SK-N-SH (cell line): ENCODE measurements at regions not wholly inside any gene's neighbourhood (a gene's known extent, or its start where the extent isn't known, plus 50 kb on each side); places are given as distances from the start of the nearest gene placed in this dataset.

ENCODE experiments used
- CTCF ChIA-PET: fragments of 300-600, 350-600 bp; formaldehyde crosslinking; extraction: SDS; loops from one replicate; lab custom pipeline; 2021; lab: Yijun Ruan, JAX
- POLR2A ChIA-PET: fragments of 350-600 bp; sonication (Branson Sonifier 250); formaldehyde crosslinking; extraction: SDS; loops from one replicate; lab custom pipeline; 2020; ENCODE audit warnings: antibody characterized with exemption, inconsistent platforms; lab: Yijun Ruan, JAX
- DNase-seq: peaks from one replicate; pipeline ENCODE4 v3.0.0; 2012
- H2AFZ ChIP-seq: fragments of 200-600 bp; sonication (generic); 2 replicates; pipeline ENCODE4 v1.8.1; 2016; ENCODE audit warnings: antibody characterized with exemption, mild to moderate bottlenecking, low read depth
- H3F3A ChIP-seq: fragments of 200-600 bp; sonication (generic); replicated peaks from 2 replicates; pipeline ENCODE3; 2016; ENCODE audit warnings: antibody characterized with exemption, mild to moderate bottlenecking; ENCODE audit not compliant: insufficient read depth
- H3K27ac ChIP-seq, 2 experiments: fragments of 200-500 bp in 1 of 2; fragments of 200-600 bp in 1 of 2; sonication (Bioruptor generic) in 1 of 2; sonication (generic), shearing (Covaris generic) in 1 of 2; 2 replicates each; pipeline versions ENCODE4 v1.5.1 to v1.6.1; 2014 to 2016; ENCODE audit warnings: low read depth in 2 of 2, inconsistent platforms in 1 of 2, low read length in 1 of 2, mild to moderate bottlenecking in 1 of 2, mixed read lengths in 1 of 2
- H3K27me3 ChIP-seq: fragments of 200-600 bp; sonication (generic), shearing (Covaris generic); 2 replicates; pipeline ENCODE4 v1.6.1; 2016; ENCODE audit warnings: mixed run types; ENCODE audit not compliant: insufficient read depth
- H3K36me3 ChIP-seq, 2 experiments: fragments of 200-500 bp in 1 of 2; fragments of 200-600 bp in 1 of 2; sonication (Bioruptor generic) in 1 of 2; sonication (generic) in 1 of 2; replicated peaks in 1 of 2; 2 replicates each; pipeline versions ENCODE3 to v1.5.1; 2014 to 2016; ENCODE audit warnings: low read length in 1 of 2, mild to moderate bottlenecking in 1 of 2; ENCODE audit not compliant: insufficient read depth in 2 of 2, control insufficient read depth in 1 of 2
- H3K4me1 ChIP-seq, 2 experiments: fragments of 200-500 bp in 1 of 2; fragments of 200-600 bp in 1 of 2; sonication (Bioruptor generic) in 1 of 2; sonication (generic), shearing (Covaris generic) in 1 of 2; 2 replicates each; pipeline versions ENCODE4 v1.5.1 to v1.6.1; 2014 to 2016; ENCODE audit warnings: low read depth in 1 of 2, low read length in 1 of 2, mixed run types in 1 of 2; ENCODE audit not compliant: insufficient read depth in 2 of 2, control insufficient read depth in 1 of 2
- H3K4me2 ChIP-seq: fragments of 200-600 bp; sonication (generic), shearing (Covaris generic); 2 replicates; pipeline ENCODE4 v1.6.1; 2017; ENCODE audit warnings: mixed run types
- H3K4me3 ChIP-seq, 2 experiments: fragments of 200-500 bp in 1 of 2; fragments of 200-600 bp in 1 of 2; sonication (Bioruptor generic) in 1 of 2; sonication (generic), shearing (Covaris generic) in 1 of 2; 2 replicates each; pipeline versions ENCODE4 v1.5.1 to v1.8.1; 2014 to 2016; ENCODE audit warnings: low read depth in 2 of 2, inconsistent platforms in 1 of 2, low read length in 1 of 2, mild to moderate bottlenecking in 1 of 2, mixed read lengths in 1 of 2, moderate library complexity in 1 of 2
- H3K79me2 ChIP-seq: fragments of 200-600 bp; sonication (generic); 2 replicates; pipeline ENCODE4 v1.8.1; 2017; ENCODE audit warnings: mild to moderate bottlenecking; ENCODE audit not compliant: insufficient read depth
- H3K9ac ChIP-seq: fragments of 200-600 bp; sonication (generic); 2 replicates; pipeline ENCODE4 v1.6.1; 2017; ENCODE audit warnings: mixed run types
- H3K9me2 ChIP-seq: fragments of 200-600 bp; sonication (generic); 2 replicates; pipeline ENCODE4 v1.6.1; 2017; ENCODE audit warnings: mixed run types
- H3K9me3 ChIP-seq: fragments of 200-600 bp; sonication (generic); 2 replicates; pipeline ENCODE4 v1.6.1; 2017; ENCODE audit warnings: mixed run types, mild to moderate bottlenecking, moderate library complexity
- H4K20me1 ChIP-seq: fragments of 200-600 bp; sonication (generic); 2 replicates; pipeline ENCODE4 v1.6.1; 2017; ENCODE audit warnings: mild to moderate bottlenecking, mixed run types; ENCODE audit not compliant: insufficient read depth
- FOSL2 ChIP-seq: IDR thresholded peaks from 2 replicates; pipeline ENCODE4 v1.4.0; 2012; ENCODE audit warnings: low read depth, mild to moderate bottlenecking, moderate library complexity, borderline replicate concordance
- GABPA ChIP-seq: IDR thresholded peaks from 2 replicates; pipeline ENCODE4 v1.4.0; 2012; ENCODE audit warnings: low read depth, mild to moderate bottlenecking
- GATA2 ChIP-seq: sonication (generic); formaldehyde crosslinking; IDR thresholded peaks from 2 replicates; pipeline ENCODE4 v1.5.0; 2020; ENCODE audit warnings: mild to moderate bottlenecking, missing genetic modification reagents
- NFIC ChIP-seq: IDR thresholded peaks from 2 replicates; pipeline ENCODE4 v1.4.0; 2012; ENCODE audit warnings: borderline replicate concordance
- POLR2AphosphoS5 ChIP-seq: IDR thresholded peaks from 2 replicates; pipeline ENCODE4 v1.6.1; 2012; ENCODE audit warnings: low read depth, low read length
- RCOR1 ChIP-seq: fragments of 150-350 bp; IDR thresholded peaks from 2 replicates; pipeline ENCODE4 v1.6.1; 2017; ENCODE audit warnings: antibody characterized with exemption, low read length
- SMC3 ChIP-seq: IDR thresholded peaks from 2 replicates; pipeline ENCODE4 v1.6.1; 2012; ENCODE audit warnings: low read depth, low read length, improper control_type of control experiment
- TCF12 ChIP-seq: IDR thresholded peaks from 2 replicates; pipeline ENCODE4 v1.4.0; 2012
- WGBS: methylation state at CpG from one replicate; pipeline ENCODE4 v1.1.6; 2017; ENCODE audit warnings: low lambda C conversion rate; 5-methylcytosine and 5-hydroxymethylcytosine counted together
- TF ChIP-seq, protein P1 (sequence below): IDR thresholded peaks from 2 replicates; pipeline ENCODE4 v1.6.1; 2012; ENCODE audit warnings: mild to moderate bottlenecking, low read depth, low read length, moderate library complexity
- TF ChIP-seq, protein P2 (sequence below): fragments of 150-350 bp; IDR thresholded peaks from 2 replicates; pipeline ENCODE4 v1.6.1; 2017; ENCODE audit warnings: antibody characterized with exemption, low read length, low read depth, borderline replicate concordance
- TF ChIP-seq, protein P3 (sequence below): fragments of 150-350 bp; IDR thresholded peaks from 2 replicates; pipeline ENCODE4 v1.6.1; 2016; ENCODE audit warnings: mild to moderate bottlenecking, low read depth, low read length
- TF ChIP-seq, protein P4 (sequence below): fragments of 200-600 bp; sonication (generic); IDR thresholded peaks from 2 replicates; pipeline ENCODE4 v1.6.1; 2017; ENCODE audit warnings: antibody characterized with exemption, mild to moderate bottlenecking, moderate library complexity
- TF ChIP-seq, protein P5 (sequence below): IDR thresholded peaks from 2 replicates; pipeline ENCODE4 v1.4.0; 2012; ENCODE audit warnings: low read depth, borderline replicate concordance

DNA sequence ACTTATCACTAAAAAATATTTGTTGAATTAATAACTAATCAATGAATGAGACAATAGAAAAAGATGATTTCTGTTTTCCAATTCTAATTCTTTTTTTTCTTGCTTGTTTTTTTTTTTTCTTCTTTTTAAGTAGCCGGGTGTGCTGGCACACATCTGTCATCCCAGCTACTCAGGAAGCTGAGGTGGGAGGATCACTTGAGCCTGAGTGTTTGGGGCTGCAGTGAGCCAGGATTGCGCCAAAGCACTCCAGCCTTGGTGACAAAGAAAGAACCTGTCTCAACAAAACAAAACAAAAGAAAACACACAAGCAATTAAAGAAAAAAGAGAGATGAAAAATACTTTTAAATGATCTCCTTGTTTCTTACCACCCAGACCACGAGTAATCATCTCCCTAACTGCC, 1109.3 kb downstream of the REEP3 start:
- Histone ChIP-seq H3K9me2 (no peaks in the 10 kb centered on the region), H3K9ac (no peak overlapping the region), H4K20me1 (no peaks in the 10 kb centered on the region), H3K27me3 (no peaks in the 10 kb centered on the region), H3K27ac (no peak overlapping the region), H3K4me2 (no peak overlapping the region), H2AFZ (no peak overlapping the region), H3K9me3 (no peaks in the 10 kb centered on the region), H3K4me1 (no peaks in the 10 kb centered on the region), H3K4me3 (no peak overlapping the region), H3K79me2 (no peaks in the 10 kb centered on the region), H3K36me3 (no peaks in the 10 kb centered on the region), H3F3A (no peaks in the 10 kb centered on the region)
- CTCF ChIA-PET, result no interaction called here
- POLR2A ChIA-PET, result interaction anchor here (0.6 kb wide), 1 partner anchor 1072 kb away, joined by 3 read pairs; no protein-coding TSS in a partner anchor
- 25% methylated on average over 3 of the region's 3 CpGs for WGBS
- no peak for DNase-seq
- TF ChIP-seq, protein P1, sequence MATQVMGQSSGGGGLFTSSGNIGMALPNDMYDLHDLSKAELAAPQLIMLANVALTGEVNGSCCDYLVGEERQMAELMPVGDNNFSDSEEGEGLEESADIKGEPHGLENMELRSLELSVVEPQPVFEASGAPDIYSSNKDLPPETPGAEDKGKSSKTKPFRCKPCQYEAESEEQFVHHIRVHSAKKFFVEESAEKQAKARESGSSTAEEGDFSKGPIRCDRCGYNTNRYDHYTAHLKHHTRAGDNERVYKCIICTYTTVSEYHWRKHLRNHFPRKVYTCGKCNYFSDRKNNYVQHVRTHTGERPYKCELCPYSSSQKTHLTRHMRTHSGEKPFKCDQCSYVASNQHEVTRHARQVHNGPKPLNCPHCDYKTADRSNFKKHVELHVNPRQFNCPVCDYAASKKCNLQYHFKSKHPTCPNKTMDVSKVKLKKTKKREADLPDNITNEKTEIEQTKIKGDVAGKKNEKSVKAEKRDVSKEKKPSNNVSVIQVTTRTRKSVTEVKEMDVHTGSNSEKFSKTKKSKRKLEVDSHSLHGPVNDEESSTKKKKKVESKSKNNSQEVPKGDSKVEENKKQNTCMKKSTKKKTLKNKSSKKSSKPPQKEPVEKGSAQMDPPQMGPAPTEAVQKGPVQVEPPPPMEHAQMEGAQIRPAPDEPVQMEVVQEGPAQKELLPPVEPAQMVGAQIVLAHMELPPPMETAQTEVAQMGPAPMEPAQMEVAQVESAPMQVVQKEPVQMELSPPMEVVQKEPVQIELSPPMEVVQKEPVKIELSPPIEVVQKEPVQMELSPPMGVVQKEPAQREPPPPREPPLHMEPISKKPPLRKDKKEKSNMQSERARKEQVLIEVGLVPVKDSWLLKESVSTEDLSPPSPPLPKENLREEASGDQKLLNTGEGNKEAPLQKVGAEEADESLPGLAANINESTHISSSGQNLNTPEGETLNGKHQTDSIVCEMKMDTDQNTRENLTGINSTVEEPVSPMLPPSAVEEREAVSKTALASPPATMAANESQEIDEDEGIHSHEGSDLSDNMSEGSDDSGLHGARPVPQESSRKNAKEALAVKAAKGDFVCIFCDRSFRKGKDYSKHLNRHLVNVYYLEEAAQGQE, result no peak
- TF ChIP-seq GATA2 (CRISPR knock-in tag) (no peak), RCOR1 (no peak), GABPA (no peak), FOSL2 (no peak)
- TF ChIP-seq, protein P2, sequence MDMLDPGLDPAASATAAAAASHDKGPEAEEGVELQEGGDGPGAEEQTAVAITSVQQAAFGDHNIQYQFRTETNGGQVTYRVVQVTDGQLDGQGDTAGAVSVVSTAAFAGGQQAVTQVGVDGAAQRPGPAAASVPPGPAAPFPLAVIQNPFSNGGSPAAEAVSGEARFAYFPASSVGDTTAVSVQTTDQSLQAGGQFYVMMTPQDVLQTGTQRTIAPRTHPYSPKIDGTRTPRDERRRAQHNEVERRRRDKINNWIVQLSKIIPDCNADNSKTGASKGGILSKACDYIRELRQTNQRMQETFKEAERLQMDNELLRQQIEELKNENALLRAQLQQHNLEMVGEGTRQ, result no peak
- TF ChIP-seq, protein P3, sequence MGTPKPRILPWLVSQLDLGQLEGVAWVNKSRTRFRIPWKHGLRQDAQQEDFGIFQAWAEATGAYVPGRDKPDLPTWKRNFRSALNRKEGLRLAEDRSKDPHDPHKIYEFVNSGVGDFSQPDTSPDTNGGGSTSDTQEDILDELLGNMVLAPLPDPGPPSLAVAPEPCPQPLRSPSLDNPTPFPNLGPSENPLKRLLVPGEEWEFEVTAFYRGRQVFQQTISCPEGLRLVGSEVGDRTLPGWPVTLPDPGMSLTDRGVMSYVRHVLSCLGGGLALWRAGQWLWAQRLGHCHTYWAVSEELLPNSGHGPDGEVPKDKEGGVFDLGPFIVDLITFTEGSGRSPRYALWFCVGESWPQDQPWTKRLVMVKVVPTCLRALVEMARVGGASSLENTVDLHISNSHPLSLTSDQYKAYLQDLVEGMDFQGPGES, result no peak
- TF ChIP-seq, protein P4, sequence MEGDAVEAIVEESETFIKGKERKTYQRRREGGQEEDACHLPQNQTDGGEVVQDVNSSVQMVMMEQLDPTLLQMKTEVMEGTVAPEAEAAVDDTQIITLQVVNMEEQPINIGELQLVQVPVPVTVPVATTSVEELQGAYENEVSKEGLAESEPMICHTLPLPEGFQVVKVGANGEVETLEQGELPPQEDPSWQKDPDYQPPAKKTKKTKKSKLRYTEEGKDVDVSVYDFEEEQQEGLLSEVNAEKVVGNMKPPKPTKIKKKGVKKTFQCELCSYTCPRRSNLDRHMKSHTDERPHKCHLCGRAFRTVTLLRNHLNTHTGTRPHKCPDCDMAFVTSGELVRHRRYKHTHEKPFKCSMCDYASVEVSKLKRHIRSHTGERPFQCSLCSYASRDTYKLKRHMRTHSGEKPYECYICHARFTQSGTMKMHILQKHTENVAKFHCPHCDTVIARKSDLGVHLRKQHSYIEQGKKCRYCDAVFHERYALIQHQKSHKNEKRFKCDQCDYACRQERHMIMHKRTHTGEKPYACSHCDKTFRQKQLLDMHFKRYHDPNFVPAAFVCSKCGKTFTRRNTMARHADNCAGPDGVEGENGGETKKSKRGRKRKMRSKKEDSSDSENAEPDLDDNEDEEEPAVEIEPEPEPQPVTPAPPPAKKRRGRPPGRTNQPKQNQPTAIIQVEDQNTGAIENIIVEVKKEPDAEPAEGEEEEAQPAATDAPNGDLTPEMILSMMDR, result no peak

DNA sequence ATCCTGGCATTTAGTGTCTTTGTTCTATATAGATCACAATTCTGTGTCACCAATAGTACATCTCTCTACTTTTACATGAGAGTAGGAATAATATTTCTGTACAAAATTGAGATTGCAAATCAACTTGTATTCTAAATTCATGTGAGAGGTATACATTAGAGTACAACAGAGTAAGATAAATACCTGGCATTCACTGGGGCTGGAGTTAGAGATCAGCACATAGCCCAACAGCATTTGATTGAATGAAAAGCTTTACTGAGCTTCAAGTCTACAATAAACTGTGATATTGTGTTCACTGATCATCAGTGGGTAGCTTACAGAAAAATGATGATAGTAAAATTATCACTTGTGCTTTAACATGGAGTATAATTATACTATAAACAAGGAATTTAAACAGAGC, 1114.7 kb downstream of the REEP3 start:
- no peaks in the 10 kb centered on the region for H3K27me3 ChIP-seq
- H3K4me3 ChIP-seq, result no peak overlapping the region
- no peak overlapping the region for H3K9ac ChIP-seq
- H4K20me1 ChIP-seq, result no peaks in the 10 kb centered on the region
- ChIA-PET POLR2A (no interaction called here), CTCF (no interaction called here)
- no peak overlapping the region for H3K4me2 ChIP-seq
- DNase-seq, result no peak
- no peaks in the 10 kb centered on the region for H3K36me3 ChIP-seq
- H3K9me3 ChIP-seq, result no peaks in the 10 kb centered on the region
- H3K79me2 ChIP-seq, result no peaks in the 10 kb centered on the region
- no peaks in the 10 kb centered on the region for H3K9me2 ChIP-seq
- H3K27ac ChIP-seq, result no peak overlapping the region
- H3F3A ChIP-seq, result no peaks in the 10 kb centered on the region
- no peak overlapping the region for H2AFZ ChIP-seq
- H3K4me1 ChIP-seq, result no peaks in the 10 kb centered on the region
- TF ChIP-seq, protein P5, sequence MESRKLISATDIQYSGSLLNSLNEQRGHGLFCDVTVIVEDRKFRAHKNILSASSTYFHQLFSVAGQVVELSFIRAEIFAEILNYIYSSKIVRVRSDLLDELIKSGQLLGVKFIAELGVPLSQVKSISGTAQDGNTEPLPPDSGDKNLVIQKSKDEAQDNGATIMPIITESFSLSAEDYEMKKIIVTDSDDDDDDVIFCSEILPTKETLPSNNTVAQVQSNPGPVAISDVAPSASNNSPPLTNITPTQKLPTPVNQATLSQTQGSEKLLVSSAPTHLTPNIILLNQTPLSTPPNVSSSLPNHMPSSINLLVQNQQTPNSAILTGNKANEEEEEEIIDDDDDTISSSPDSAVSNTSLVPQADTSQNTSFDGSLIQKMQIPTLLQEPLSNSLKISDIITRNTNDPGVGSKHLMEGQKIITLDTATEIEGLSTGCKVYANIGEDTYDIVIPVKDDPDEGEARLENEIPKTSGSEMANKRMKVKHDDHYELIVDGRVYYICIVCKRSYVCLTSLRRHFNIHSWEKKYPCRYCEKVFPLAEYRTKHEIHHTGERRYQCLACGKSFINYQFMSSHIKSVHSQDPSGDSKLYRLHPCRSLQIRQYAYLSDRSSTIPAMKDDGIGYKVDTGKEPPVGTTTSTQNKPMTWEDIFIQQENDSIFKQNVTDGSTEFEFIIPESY, result no peak
- no peak for TF ChIP-seq POLR2AphosphoS5
- no peak for TF ChIP-seq SMC3
- TF ChIP-seq TCF12, result no peak
- no peak for TF ChIP-seq NFIC
- TF ChIP-seq, protein P2, result no peak
